ENCODE measurements at regions not wholly inside any gene's neighbourhood (a gene's known extent, or its start where the extent isn't known, plus 50 kb on each side); places are given as distances from the start of the nearest gene placed in this dataset.

DNA sequence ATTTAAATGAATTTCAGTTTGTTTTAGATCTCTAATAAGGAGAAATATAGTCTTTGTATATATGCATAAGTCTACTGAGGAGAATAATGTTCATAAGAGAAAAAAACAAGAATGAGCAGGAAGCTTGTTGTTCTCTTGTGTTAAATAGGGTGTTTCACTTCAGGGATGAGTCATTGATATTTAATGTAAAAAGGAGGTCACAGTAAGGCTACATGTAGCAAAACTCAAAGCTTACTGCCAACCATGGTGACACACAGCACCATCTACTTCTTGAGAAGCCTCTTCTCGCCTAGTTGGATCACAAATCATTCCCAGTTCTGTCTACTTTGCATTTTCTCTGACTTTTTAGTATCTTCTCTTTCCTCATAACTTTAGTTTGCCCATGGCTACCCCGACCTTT, 1466.0 kb upstream of the C9orf72 start:
- H3K36me3 ChIP-seq (replicated peaks; ENCODE audit: insufficient read depth, low read length), result no peaks in the 10 kb centered on the region
- H4K20me1 ChIP-seq (ENCODE audit: insufficient read depth, low read length), result no peaks in the 10 kb centered on the region
- no peak for DNase-seq
- no peaks in the 10 kb centered on the region for H3K4me1 ChIP-seq (ENCODE audit: low read length)
- no peaks in the 10 kb centered on the region for H3K9me2 ChIP-seq (replicated peaks; ENCODE audit: insufficient read depth, low read length)
- H3K9me3 ChIP-seq (replicated peaks; ENCODE audit: insufficient read depth, low read length), result no peaks in the 10 kb centered on the region
- no peak overlapping the region for H3K4me3 ChIP-seq (ENCODE audit: low read length)
- no peaks in the 10 kb centered on the region for H3F3A ChIP-seq (ENCODE audit: insufficient read depth, low read length)
- H2AFZ ChIP-seq (ENCODE audit: low read length), result no peak overlapping the region
- H3K27ac ChIP-seq (ENCODE audit: low read length), result no peak overlapping the region
- H3K9ac ChIP-seq (ENCODE audit: low read length), result no peak overlapping the region
- no peak for TF ChIP-seq EZH2 (optimal IDR thresholded peaks at IDR 0.05; ENCODE audit: low read depth, low read length)
- TF ChIP-seq EZH2phosphoT487 (IDR thresholded peaks at IDR 0.05; ENCODE audit: low read length), result no peak
- TF ChIP-seq, protein P1, sequence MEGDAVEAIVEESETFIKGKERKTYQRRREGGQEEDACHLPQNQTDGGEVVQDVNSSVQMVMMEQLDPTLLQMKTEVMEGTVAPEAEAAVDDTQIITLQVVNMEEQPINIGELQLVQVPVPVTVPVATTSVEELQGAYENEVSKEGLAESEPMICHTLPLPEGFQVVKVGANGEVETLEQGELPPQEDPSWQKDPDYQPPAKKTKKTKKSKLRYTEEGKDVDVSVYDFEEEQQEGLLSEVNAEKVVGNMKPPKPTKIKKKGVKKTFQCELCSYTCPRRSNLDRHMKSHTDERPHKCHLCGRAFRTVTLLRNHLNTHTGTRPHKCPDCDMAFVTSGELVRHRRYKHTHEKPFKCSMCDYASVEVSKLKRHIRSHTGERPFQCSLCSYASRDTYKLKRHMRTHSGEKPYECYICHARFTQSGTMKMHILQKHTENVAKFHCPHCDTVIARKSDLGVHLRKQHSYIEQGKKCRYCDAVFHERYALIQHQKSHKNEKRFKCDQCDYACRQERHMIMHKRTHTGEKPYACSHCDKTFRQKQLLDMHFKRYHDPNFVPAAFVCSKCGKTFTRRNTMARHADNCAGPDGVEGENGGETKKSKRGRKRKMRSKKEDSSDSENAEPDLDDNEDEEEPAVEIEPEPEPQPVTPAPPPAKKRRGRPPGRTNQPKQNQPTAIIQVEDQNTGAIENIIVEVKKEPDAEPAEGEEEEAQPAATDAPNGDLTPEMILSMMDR (IDR thresholded peaks at IDR 0.05; ENCODE audit: low read length), result no peak
- no peaks in the 10 kb centered on the region for H3K27me3 ChIP-seq (replicated peaks; ENCODE audit: insufficient read depth, low read length)
- H3K79me2 ChIP-seq (ENCODE audit: low read length), result no peaks in the 10 kb centered on the region
- no peak overlapping the region for H3K4me2 ChIP-seq (ENCODE audit: low read depth, low read length)

GRCh38 chr9:29043072-29043471, 1469.8 kb upstream of the C9orf72 start:
- no peaks in the 10 kb centered on the region for H3K27me3 ChIP-seq (replicated peaks; ENCODE audit: insufficient read depth, low read length)
- H3K79me2 ChIP-seq (ENCODE audit: low read length), result no peaks in the 10 kb centered on the region
- no peaks in the 10 kb centered on the region for H3K4me1 ChIP-seq (ENCODE audit: low read length)
- no peaks in the 10 kb centered on the region for H3K9me3 ChIP-seq (replicated peaks; ENCODE audit: insufficient read depth, low read length)
- no peaks in the 10 kb centered on the region for H4K20me1 ChIP-seq (ENCODE audit: insufficient read depth, low read length)
- H3F3A ChIP-seq (ENCODE audit: insufficient read depth, low read length), result no peaks in the 10 kb centered on the region
- no peak overlapping the region for H3K27ac ChIP-seq (ENCODE audit: low read length)
- H2AFZ ChIP-seq (ENCODE audit: low read length), result no peak overlapping the region
- H3K9me2 ChIP-seq (replicated peaks; ENCODE audit: insufficient read depth, low read length), result no peaks in the 10 kb centered on the region
- no peak overlapping the region for H3K4me3 ChIP-seq (ENCODE audit: low read length)
- H3K4me2 ChIP-seq (ENCODE audit: low read depth, low read length), result no peak overlapping the region
- no peak overlapping the region for H3K9ac ChIP-seq (ENCODE audit: low read length)
- H3K36me3 ChIP-seq (replicated peaks; ENCODE audit: insufficient read depth, low read length), result no peaks in the 10 kb centered on the region
- no peak for DNase-seq
- TF ChIP-seq EZH2phosphoT487 (IDR thresholded peaks at IDR 0.05; ENCODE audit: low read length) (no peak), EZH2 (optimal IDR thresholded peaks at IDR 0.05; ENCODE audit: low read depth, low read length) (no peak)
- TF ChIP-seq, protein P1 (IDR thresholded peaks at IDR 0.05; ENCODE audit: low read length), result no peak

DNA sequence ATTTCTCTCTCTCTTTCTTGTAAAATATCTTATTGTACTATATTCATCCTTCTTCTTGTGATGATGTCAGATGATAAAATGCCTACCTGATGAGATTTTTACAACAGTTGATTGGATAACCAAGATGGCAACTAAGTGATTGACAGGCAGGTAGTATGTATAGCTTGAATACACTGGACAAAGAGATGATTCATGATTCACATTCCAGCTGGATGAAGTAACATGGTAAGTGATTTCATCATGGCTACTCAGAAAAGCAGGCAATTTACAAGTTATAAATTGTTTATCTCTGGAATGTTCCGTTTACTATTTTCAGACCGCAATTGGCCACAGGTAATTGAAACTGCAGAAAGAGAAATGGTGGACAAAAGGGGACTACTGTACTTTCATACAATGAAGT, 1471.7 kb upstream of the C9orf72 start:
- no peak overlapping the region for H3K27ac ChIP-seq (ENCODE audit: low read length)
- H3K9me2 ChIP-seq (replicated peaks; ENCODE audit: insufficient read depth, low read length), result no peaks in the 10 kb centered on the region
- no peak overlapping the region for H3K4me3 ChIP-seq (ENCODE audit: low read length)
- TF ChIP-seq EZH2phosphoT487 (IDR thresholded peaks at IDR 0.05; ENCODE audit: low read length) (no peak), EZH2 (optimal IDR thresholded peaks at IDR 0.05; ENCODE audit: low read depth, low read length) (no peak)
- TF ChIP-seq, protein P1 (IDR thresholded peaks at IDR 0.05; ENCODE audit: low read length), result no peak
- no peaks in the 10 kb centered on the region for H4K20me1 ChIP-seq (ENCODE audit: insufficient read depth, low read length)
- H2AFZ ChIP-seq (ENCODE audit: low read length), result no peak overlapping the region
- H3K79me2 ChIP-seq (ENCODE audit: low read length), result no peaks in the 10 kb centered on the region
- no peaks in the 10 kb centered on the region for H3K27me3 ChIP-seq (replicated peaks; ENCODE audit: insufficient read depth, low read length)
- no peaks in the 10 kb centered on the region for H3K36me3 ChIP-seq (replicated peaks; ENCODE audit: insufficient read depth, low read length)
- H3K4me2 ChIP-seq (ENCODE audit: low read depth, low read length), result no peak overlapping the region
- H3F3A ChIP-seq (ENCODE audit: insufficient read depth, low read length), result no peaks in the 10 kb centered on the region
- no peaks in the 10 kb centered on the region for H3K4me1 ChIP-seq (ENCODE audit: low read length)
- DNase-seq, result no peak
- H3K9ac ChIP-seq (ENCODE audit: low read length), result no peak overlapping the region
- H3K9me3 ChIP-seq (replicated peaks; ENCODE audit: insufficient read depth, low read length), result no peaks in the 10 kb centered on the region
